DOHH2 (cell line): ENCODE measurements at regions not wholly inside any gene's neighbourhood (a gene's known extent, or its start where the extent isn't known, plus 50 kb on each side); places are given as distances from the start of the nearest gene placed in this dataset.

ENCODE experiments used
- CTCF ChIP-seq: fragments of 200-600 bp; sonication (generic); IDR thresholded peaks from one replicate; pipeline ENCODE4 v1.5.1; 2014; ENCODE audit warnings: antibody characterized with exemption, mild to moderate bottlenecking, low read depth, low read length; ENCODE audit not compliant: poor library complexity, severe bottlenecking
- EZH2phosphoT487 ChIP-seq: fragments of 200-600 bp; sonication (generic); IDR thresholded peaks from 2 replicates; pipeline ENCODE4 v1.6.1; 2017; ENCODE audit warnings: borderline replicate concordance, mild to moderate bottlenecking, antibody characterized with exemption, low read length, moderate library complexity, mixed read lengths

GRCh38 chr4:95601356-95601755 is 52.6 kb upstream of the UNC5C start:
- no peak for TF ChIP-seq CTCF
- no peak for TF ChIP-seq EZH2phosphoT487
